ENCODE measurements at regions not wholly inside any gene's neighbourhood (a gene's known extent, or its start where the extent isn't known, plus 50 kb on each side); places are given as distances from the start of the nearest gene placed in this dataset.

GRCh38 chr5:89989776-89990175 is 419.8 kb downstream of the CETN3 start:
- DNase-seq (ENCODE audit: low read depth in 3 of 3): no peak

DNA sequence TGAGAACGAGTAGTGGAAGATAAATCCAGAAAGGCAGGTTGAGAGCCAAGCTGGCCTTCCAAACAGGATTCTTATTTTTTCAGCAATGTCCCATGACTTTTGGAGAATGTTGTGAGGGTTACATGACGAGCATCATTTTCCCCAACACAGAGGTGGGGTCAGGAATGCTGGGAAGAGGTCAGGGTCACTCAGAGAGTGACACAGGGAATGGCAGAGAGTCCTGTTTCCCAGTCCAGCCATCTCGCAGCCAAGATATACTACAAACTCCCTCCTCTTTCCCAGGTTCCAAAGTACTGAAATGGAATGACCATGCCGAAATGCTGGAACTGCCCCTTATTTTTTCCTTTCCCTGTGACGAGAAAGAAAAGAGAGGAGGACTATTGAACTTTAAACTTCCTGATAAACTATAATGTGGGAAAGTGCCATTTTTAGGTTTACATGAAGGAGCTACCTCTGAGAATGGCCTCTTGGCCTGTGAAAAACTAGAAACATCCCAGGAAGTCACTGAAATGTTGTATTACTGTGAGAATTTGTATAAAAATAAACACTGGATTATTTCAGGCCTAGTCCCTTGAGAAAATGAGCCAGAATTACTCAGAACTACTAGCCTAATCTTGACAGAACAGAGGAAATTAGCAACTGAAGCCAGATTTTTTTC is 420.4 kb downstream of the CETN3 start:
- DNase-seq (ENCODE audit: low read depth in 3 of 3): no peak

GRCh38 chr5:89988129-89988810 is 421.3 kb downstream of the CETN3 start:
- DNase-seq (ENCODE audit: low read depth in 3 of 3): no peak

DNA sequence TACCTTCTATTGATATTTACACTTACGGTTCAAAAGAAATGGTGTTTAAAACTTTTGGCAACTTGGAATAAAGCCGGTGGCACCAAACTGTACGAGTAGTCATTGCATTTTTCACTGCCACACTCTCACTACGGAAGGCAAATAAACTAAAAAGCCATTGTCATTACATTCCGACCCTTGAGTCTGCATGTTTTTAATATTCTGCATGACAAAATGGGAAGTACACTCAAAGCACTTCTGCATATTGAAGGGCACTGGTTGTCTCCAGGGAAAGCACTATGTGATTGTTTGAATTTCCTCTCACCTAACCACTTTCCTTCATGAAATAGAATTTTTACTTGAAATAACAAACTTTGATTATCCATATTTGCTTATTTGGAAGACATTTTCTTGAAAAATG is 426.3 kb downstream of the CETN3 start:
- DNase-seq (ENCODE audit: low read depth in 3 of 3): no peak

DNA sequence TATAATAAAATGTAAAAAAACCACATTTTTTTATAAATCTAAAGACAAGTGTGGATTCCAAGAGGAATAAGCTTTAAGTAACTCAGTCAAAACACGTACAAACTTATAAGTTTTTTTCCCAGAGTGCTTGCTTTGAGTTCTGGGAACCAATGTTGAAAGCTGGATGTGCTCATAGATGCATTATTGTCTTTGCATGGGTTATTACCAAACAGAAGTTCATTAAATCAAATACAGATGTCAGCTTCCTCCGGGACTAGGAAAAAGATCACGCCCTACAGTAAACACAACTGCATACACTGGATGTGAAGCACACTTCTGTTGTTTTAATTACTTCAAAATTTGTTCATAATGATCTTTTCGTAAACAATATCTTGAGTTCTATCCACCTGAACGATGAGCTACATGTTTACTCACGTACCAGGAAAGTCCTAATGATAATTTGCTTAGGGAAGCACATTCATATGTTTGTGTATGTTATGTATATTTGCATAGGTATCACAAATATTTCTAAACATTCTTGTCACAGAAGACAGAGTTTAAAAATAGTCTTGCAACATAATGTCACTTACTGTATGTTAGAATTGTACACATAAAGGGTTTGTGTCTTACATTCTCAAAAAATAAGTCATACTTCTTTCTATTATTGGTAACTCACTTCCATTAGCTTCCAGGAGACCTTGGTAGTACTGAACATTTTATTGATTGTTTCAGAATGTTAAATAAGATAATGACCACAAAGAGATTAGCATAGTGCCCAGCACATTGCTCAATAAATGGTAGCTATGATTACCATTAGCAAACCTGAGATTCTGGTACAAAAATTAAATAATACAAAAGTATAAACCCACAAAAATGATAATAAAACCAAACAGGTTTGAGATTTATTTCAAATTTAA is 427.4 kb downstream of the CETN3 start:
- no peak for DNase-seq (ENCODE audit: low read depth in 3 of 3)

DNA sequence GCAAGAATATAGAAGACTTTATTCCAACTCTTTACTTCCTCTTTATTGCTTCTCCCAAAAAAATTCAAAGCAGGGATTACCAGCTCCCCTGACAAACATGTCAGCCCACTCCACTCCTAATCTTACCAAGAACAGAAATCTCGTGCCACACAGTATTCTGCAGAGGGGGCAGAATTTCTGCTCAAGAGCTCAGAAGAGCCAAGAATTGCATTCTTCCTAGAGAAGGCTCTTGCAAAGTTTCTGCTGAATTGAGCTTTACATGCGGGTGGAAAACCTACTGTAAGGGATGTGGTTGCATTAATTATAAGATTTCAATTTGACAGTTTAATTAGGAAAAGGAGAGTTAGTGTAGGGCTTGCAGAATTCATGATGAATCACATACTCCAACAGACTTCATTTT is 428.5 kb downstream of the CETN3 start:
- no peak for DNase-seq (ENCODE audit: low read depth in 3 of 3)

DNA sequence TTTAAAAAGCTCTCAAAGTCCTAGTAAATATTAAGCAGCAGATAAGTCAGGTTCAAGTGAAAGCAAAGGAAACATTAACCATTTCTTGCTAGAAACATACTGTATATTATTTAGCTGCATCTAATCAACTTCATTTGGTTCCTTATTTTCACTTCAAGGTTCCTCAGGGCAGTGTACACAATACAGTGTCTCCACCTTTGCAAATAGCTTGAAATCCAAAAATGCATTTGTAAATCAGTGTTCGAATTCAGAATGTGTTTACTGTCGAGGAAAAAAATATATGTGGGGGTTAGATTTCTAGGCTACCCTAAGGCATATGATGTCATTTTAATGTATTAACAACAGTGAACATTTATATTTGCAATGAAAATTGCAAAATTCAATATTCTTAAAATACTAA is 436.0 kb downstream of the CETN3 start:
- DNase-seq (ENCODE audit: low read depth in 3 of 3): no peak

GRCh38 chr5:89972901-89973300 is 436.7 kb downstream of the CETN3 start:
- DNase-seq (ENCODE audit: low read depth in 3 of 3): no peak

DNA sequence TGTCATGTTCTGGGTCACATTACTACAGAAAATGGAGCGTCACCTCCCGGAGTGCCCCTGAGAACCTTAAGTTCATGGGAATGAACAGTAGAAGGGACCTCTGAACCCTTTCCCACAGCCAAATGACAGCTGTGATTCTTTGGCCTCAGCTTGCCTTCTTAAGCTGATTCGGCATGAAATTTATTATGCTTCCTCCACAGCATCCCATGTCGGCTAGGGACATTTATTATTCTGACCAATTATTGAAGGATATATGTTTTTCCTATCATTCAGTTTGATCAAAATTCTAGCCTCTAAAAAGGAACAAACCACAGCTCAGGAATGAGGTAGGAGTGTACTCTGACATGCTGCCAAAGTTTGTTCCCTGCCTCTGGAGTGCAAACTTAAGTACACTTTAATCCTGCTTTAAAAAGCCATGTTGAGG is 440.6 kb downstream of the CETN3 start:
- DNase-seq (ENCODE audit: low read depth in 3 of 3): no peak

GRCh38 chr5:89967771-89968444 is 441.6 kb downstream of the CETN3 start:
- DNase-seq (ENCODE audit: low read depth in 3 of 3): no peak

- no peak for DNase-seq (ENCODE audit: low read depth in 3 of 3)
Observed at GRCh38 chr5:89956838-89957237, 452.7 kb downstream of the CETN3 start.

GRCh38 chr5:89954916-89955315 is 454.6 kb downstream of the CETN3 start:
- no peak for DNase-seq (ENCODE audit: low read depth in 3 of 3)

DNA sequence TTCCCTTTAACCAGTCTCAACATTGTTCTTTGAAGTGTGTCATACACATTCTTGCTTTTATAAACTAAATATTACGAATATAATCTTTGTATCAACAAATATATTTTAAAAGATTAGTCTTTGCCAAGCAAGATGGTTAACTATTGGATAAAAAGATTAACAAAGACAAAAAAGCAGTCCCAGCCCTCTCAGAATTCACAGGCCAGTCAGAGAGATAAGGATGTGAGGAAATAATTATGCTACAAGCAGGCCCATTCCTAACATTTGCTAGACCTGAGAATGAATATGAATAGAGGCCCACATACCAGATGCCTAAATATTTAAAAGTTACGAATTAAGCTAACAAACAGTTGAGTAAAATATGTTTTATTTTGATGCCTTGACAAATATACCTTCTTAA is 457.7 kb downstream of the CETN3 start:
- no peak for DNase-seq (ENCODE audit: low read depth in 3 of 3)

DNA sequence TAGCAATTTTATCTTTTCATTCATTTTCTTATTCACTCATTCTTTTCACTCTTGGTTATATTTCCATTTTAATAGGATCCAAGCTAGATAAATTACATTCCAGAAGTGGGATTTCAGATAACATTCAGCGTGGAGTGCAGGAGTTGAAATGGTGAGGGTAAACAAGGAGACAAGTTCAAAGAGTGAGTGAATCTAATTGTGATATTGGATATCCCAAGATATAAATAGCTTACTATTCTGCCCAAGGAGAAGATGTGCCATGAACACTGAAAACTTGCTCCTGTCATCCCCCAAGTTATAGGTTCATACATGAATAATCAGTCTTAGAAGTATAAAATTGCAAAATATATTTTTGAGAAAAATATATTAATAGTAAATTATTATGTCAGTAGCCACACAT is 459.3 kb downstream of the CETN3 start:
- no peak for DNase-seq (ENCODE audit: low read depth in 3 of 3)

DNA sequence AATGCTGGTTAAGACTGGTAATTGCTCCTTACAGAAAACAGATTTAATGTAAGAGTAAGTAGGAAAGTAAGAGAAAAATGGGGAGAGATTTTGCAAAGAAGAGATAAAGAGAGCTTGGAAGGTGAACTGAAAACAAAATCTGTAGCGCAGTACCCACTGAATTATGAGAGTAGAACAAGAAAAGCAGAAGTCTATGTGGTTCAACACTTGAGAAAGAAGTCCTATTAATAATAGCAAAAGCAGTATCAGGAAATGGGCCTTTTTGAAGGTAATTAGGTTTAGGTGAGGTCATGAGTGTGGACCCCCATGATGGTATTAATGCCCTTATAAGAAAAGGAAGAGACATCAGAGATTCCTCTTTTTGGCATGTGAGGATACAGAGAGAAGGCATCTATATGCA is 460.6 kb downstream of the CETN3 start:
- DNase-seq (ENCODE audit: low read depth in 3 of 3): no peak

- DNase-seq (ENCODE audit: low read depth in 3 of 3): no peak
Observed at GRCh38 chr5:89946916-89947315, 462.6 kb downstream of the CETN3 start.

DNA sequence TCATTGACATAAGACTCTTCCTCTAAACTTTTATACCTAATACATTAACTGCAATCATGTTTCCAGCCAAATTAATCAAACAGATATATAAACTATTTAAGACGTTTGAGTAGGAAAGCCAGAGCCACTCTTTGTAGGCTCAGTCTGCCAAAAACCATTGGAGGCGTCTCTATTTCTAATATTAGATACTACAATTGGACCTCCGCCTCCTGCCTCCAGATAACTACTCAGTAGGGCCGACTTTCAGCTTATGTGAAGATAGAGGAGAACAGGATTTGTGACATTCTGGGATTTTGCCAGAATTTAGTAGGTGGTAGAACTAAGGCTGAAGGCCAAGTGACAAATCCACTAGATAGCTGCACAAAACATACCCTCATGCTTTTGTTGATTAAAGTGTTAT is 463.0 kb downstream of the CETN3 start:
- DNase-seq (ENCODE audit: low read depth in 3 of 3): no peak

GRCh38 chr5:89942171-89942570 is 467.4 kb downstream of the CETN3 start:
- no peak for DNase-seq (ENCODE audit: low read depth in 3 of 3)

GRCh38 chr5:89936576-89936975 is 473.0 kb downstream of the CETN3 start:
- no peak for DNase-seq (ENCODE audit: low read depth in 3 of 3)

GRCh38 chr5:89934069-89934468 is 475.5 kb downstream of the CETN3 start:
- no peak for DNase-seq (ENCODE audit: low read depth in 3 of 3)

GRCh38 chr5:89932771-89933181 is 476.8 kb downstream of the CETN3 start:
- no peak for DNase-seq (ENCODE audit: low read depth in 3 of 3)
